Stromal cell of bone marrow (primary cell): ENCODE measurements at regions not wholly inside any gene's neighbourhood (a gene's known extent, or its start where the extent isn't known, plus 50 kb on each side); places are given as distances from the start of the nearest gene placed in this dataset.

Source experiments
- DNase-seq: peaks from one replicate; pipeline ENCODE4 v3.0.0-alpha.2; 2012; ENCODE audit warnings: low read depth

- DNase-seq, result no peak
Measured at GRCh38 chr5:167643631-167644280, 647.7 kb upstream of the WWC1 start.

GRCh38 chr5:167644619-167645018 lies 646.8 kb upstream of the WWC1 start:
- peak; percentile 10 for DNase-seq

GRCh38 chr5:167649471-167649870 lies 642.0 kb upstream of the WWC1 start:
- no peak for DNase-seq

GRCh38 chr5:167652690-167653089 lies 638.8 kb upstream of the WWC1 start:
- no peak for DNase-seq

- no peak for DNase-seq
Measured at GRCh38 chr5:167653645-167654106, 637.8 kb upstream of the WWC1 start.

GRCh38 chr5:167657016-167657415 lies 634.4 kb upstream of the WWC1 start:
- DNase-seq, result no peak

GRCh38 chr5:167658889-167659288 lies 632.6 kb upstream of the WWC1 start:
- DNase-seq, result no peak

- DNase-seq, result no peak
Measured at GRCh38 chr5:167661605-167662004, 629.8 kb upstream of the WWC1 start.

GRCh38 chr5:167664222-167664804 lies 627.1 kb upstream of the WWC1 start:
- DNase-seq, result no peak

- no peak for DNase-seq
Measured at GRCh38 chr5:167665841-167666375, 625.5 kb upstream of the WWC1 start.

GRCh38 chr5:167671176-167671575 lies 620.3 kb upstream of the WWC1 start:
- DNase-seq, result no peak

- DNase-seq, result no peak
Measured at GRCh38 chr5:167673942-167674341, 617.5 kb upstream of the WWC1 start.

- DNase-seq, result no peak
Measured at GRCh38 chr5:167678481-167678880, 613.0 kb upstream of the WWC1 start.

GRCh38 chr5:167684251-167684650 lies 607.2 kb upstream of the WWC1 start:
- DNase-seq, result no peak

GRCh38 chr5:167688341-167689130 lies 602.9 kb upstream of the WWC1 start:
- DNase-seq, result no peak

- DNase-seq, result no peak
Measured at GRCh38 chr5:167694325-167695147, 596.9 kb upstream of the WWC1 start.

GRCh38 chr5:167696558-167697314 lies 594.7 kb upstream of the WWC1 start:
- DNase-seq, result no peak

- DNase-seq, result peak; percentile 94
Measured at GRCh38 chr5:167699432-167699831, 592.0 kb upstream of the WWC1 start.

GRCh38 chr5:167701051-167701450 lies 590.4 kb upstream of the WWC1 start:
- DNase-seq, result no peak

- DNase-seq, result no peak
Measured at GRCh38 chr5:167702014-167702413, 589.4 kb upstream of the WWC1 start.

GRCh38 chr5:167708449-167708848 lies 583.0 kb upstream of the WWC1 start:
- DNase-seq, result no peak
